CD4-positive, alpha-beta memory T cell (primary cell): ENCODE measurements at regions not wholly inside any gene's neighbourhood (a gene's known extent, or its start where the extent isn't known, plus 50 kb on each side); places are given as distances from the start of the nearest gene placed in this dataset.

Source experiments
- CTCF ChIA-PET: fragments of 350-600 bp; sonication (Branson Sonifier 250); formaldehyde crosslinking; loops from one replicate; lab custom pipeline; 2021; ENCODE audit warnings: inconsistent platforms; ENCODE audit not compliant: partially characterized antibody; lab: Charles Lee
- POLR2A ChIA-PET: fragments of 350-600 bp; sonication (Branson Sonifier 250); formaldehyde crosslinking; loops from one replicate; lab custom pipeline; 2021; ENCODE audit not compliant: partially characterized antibody; lab: Charles Lee
- DNase-seq, 5 donors: peaks; one replicate each; pipeline versions ENCODE4 v3.0.0 to v3.0.0-alpha.2; 2020 to 2022; ENCODE audit warnings: mixed read lengths in 1 of 5
- H3K27ac ChIP-seq: one replicate; pipeline ENCODE4 v1.7.0; 2013; ENCODE audit warnings: low read depth, low read length
- H3K27me3 ChIP-seq: 2 replicates; pipeline ENCODE4 v1.7.0; 2013; ENCODE audit warnings: mild to moderate bottlenecking, low read length, moderate library complexity; ENCODE audit not compliant: insufficient read depth
- H3K36me3 ChIP-seq: 2 replicates; pipeline ENCODE4 v1.7.0; 2013; ENCODE audit warnings: mild to moderate bottlenecking, low read length, moderate library complexity; ENCODE audit not compliant: insufficient read depth
- H3K4me1 ChIP-seq: 2 replicates; pipeline ENCODE4 v1.7.0; 2013; ENCODE audit warnings: mild to moderate bottlenecking, low read length, moderate library complexity; ENCODE audit not compliant: insufficient read depth
- H3K4me3 ChIP-seq, 2 donors: one replicate each; pipeline ENCODE4 v1.7.0; 2013; ENCODE audit warnings: low read length in 2 of 2, mild to moderate bottlenecking in 1 of 2
- H3K9me3 ChIP-seq, 2 donors: one replicate each; pipeline ENCODE4 v1.7.0; 2013; ENCODE audit warnings: low read length in 2 of 2, control low read depth in 1 of 2; ENCODE audit not compliant: control insufficient read depth in 1 of 2
- H3K27ac Mint-ChIP-seq, 7 donors: one replicate each; pipeline ENCODE4 v1.8.0; 2020 to 2021; ENCODE audit warnings: mixed read lengths in 7 of 7, mild to moderate bottlenecking in 6 of 7, inconsistent platforms in 3 of 7, moderate library complexity in 3 of 7
- H3K27me3 Mint-ChIP-seq, 2 donors: one replicate each; pipeline ENCODE4 v1.8.0; 2020 to 2021; ENCODE audit warnings: mixed read lengths in 2 of 2
- H3K36me3 Mint-ChIP-seq, 2 donors: one replicate each; pipeline ENCODE4 v1.8.0; 2020 to 2021; ENCODE audit warnings: mixed read lengths in 2 of 2, inconsistent platforms in 1 of 2, mild to moderate bottlenecking in 1 of 2
- H3K4me1 Mint-ChIP-seq, 4 donors: one replicate each; pipeline ENCODE4 v1.8.0; 2020 to 2021; ENCODE audit warnings: mixed read lengths in 4 of 4, mild to moderate bottlenecking in 1 of 4
- H3K4me3 Mint-ChIP-seq, 8 donors: one replicate each; pipeline ENCODE4 v1.8.0; 2020 to 2021; ENCODE audit warnings: mixed read lengths in 8 of 8, mild to moderate bottlenecking in 7 of 8, moderate library complexity in 6 of 8, inconsistent platforms in 3 of 8
- H3K9me3 Mint-ChIP-seq, 8 donors: one replicate each; pipeline ENCODE4 v1.8.0; 2020 to 2021; ENCODE audit warnings: mixed read lengths in 8 of 8, mild to moderate bottlenecking in 5 of 8, inconsistent platforms in 3 of 8, moderate library complexity in 1 of 8
- intact Hi-C: fragments of 100-400 bp; cut with micrococcal nuclease; formaldehyde crosslinking; loops from one replicate; pipeline ENCODE4 v1.15.1; 2023

- Mint-ChIP-seq H3K27me3 (peaks cover 0 to 4% of the 10 kb centered on the region in 2 donors), H3K9me3 (peaks cover 0 to 2% (median 0%) of the 10 kb centered on the region in 8 donors), H3K4me1 (no peaks in the 10 kb centered on the region), H3K4me3 (no peak overlapping the region), H3K27ac (no peak overlapping the region), H3K36me3 (no peaks in the 10 kb centered on the region)
- ChIA-PET CTCF (no interaction called here), POLR2A (no interaction called here)
- Histone ChIP-seq H3K27me3 (no peaks in the 10 kb centered on the region), H3K36me3 (no peaks in the 10 kb centered on the region), H3K4me3 (no peak overlapping the region), H3K4me1 (no peaks in the 10 kb centered on the region), H3K9me3 (no peaks in the 10 kb centered on the region), H3K27ac (no peak overlapping the region)
- no peak for DNase-seq
- intact Hi-C loops = no loop called here
Measured at GRCh38 chr13:73482556-73482955, 423.8 kb downstream of the KLF5 start.

- intact Hi-C loops = no loop called here
- no peaks in the 10 kb centered on the region for H3K36me3 Mint-ChIP-seq
- Histone ChIP-seq H3K27ac (no peak overlapping the region), H3K36me3 (no peaks in the 10 kb centered on the region), H3K27me3 (no peaks in the 10 kb centered on the region), H3K9me3 (no peaks in the 10 kb centered on the region), H3K4me1 (no peaks in the 10 kb centered on the region), H3K4me3 (no peak overlapping the region)
- no peaks in the 10 kb centered on the region for H3K4me1 Mint-ChIP-seq
- peaks cover 0 to 4% of the 10 kb centered on the region in 2 donors for H3K27me3 Mint-ChIP-seq
- DNase-seq = no peak
- H3K4me3 Mint-ChIP-seq = no peak overlapping the region
- CTCF ChIA-PET = no interaction called here
- peaks cover 0 to 2% (median 0%) of the 10 kb centered on the region in 8 donors for H3K9me3 Mint-ChIP-seq
- no peak overlapping the region for H3K27ac Mint-ChIP-seq
- POLR2A ChIA-PET = no interaction called here
Measured at GRCh38 chr13:73481886-73482445, 423.2 kb downstream of the KLF5 start.

- Histone ChIP-seq H3K27ac (no peak overlapping the region), H3K27me3 (no peaks in the 10 kb centered on the region), H3K4me1 (no peaks in the 10 kb centered on the region), H3K9me3 (no peaks in the 10 kb centered on the region), H3K4me3 (no peak overlapping the region), H3K36me3 (no peaks in the 10 kb centered on the region)
- H3K4me3 Mint-ChIP-seq = no peak overlapping the region
- H3K27me3 Mint-ChIP-seq = peaks cover 0 to 4% of the 10 kb centered on the region in 2 donors
- no peaks in the 10 kb centered on the region for H3K4me1 Mint-ChIP-seq
- H3K27ac Mint-ChIP-seq = no peak overlapping the region
- CTCF ChIA-PET = no interaction called here
- POLR2A ChIA-PET = no interaction called here
- H3K36me3 Mint-ChIP-seq = no peaks in the 10 kb centered on the region
- no peak for DNase-seq
- intact Hi-C loops = no loop called here
- peaks cover 0 to 2% (median 0%) of the 10 kb centered on the region in 8 donors for H3K9me3 Mint-ChIP-seq
Measured at GRCh38 chr13:73480779-73481559, 422.2 kb downstream of the KLF5 start.

DNA sequence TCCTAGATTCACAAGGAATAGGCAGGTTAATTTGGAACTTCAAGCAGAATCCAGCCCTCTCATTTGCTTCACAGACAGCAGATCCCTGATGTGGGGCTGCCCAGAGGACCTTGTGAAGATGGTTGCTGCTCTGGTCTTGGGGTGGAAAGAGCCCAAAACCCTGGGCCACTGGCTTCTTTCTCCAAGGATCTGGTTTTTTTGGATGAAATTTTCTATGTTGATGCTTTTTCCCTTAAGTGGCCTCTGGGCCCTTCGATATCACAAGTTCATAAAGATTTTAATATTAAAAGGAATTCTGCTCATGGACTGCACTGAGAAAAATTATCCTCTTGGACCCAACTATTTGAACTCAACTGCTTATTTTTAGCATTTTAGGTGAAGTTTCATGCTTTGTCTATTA is 421.1 kb downstream of the KLF5 start:
- Mint-ChIP-seq H3K27me3 (no peaks in the 10 kb centered on the region), H3K4me1 (no peaks in the 10 kb centered on the region), H3K9me3 (peaks cover 0 to 2% (median 0%) of the 10 kb centered on the region in 8 donors), H3K36me3 (no peaks in the 10 kb centered on the region), H3K4me3 (no peak overlapping the region), H3K27ac (no peak overlapping the region)
- Histone ChIP-seq H3K4me3 (no peak overlapping the region), H3K27ac (no peak overlapping the region), H3K9me3 (no peaks in the 10 kb centered on the region), H3K4me1 (no peaks in the 10 kb centered on the region), H3K27me3 (no peaks in the 10 kb centered on the region), H3K36me3 (no peaks in the 10 kb centered on the region)
- no peak for DNase-seq
- ChIA-PET POLR2A (no interaction called here), CTCF (no interaction called here)
- intact Hi-C loops = no loop called here

- Histone ChIP-seq H3K4me3 (no peak overlapping the region), H3K4me1 (no peaks in the 10 kb centered on the region), H3K27ac (no peak overlapping the region), H3K36me3 (no peaks in the 10 kb centered on the region), H3K27me3 (no peaks in the 10 kb centered on the region), H3K9me3 (no peaks in the 10 kb centered on the region)
- Mint-ChIP-seq H3K4me1 (no peaks in the 10 kb centered on the region), H3K27ac (no peak overlapping the region), H3K4me3 (no peak overlapping the region), H3K9me3 (peaks cover 0 to 2% (median 0%) of the 10 kb centered on the region in 8 donors), H3K27me3 (no peaks in the 10 kb centered on the region), H3K36me3 (no peaks in the 10 kb centered on the region)
- CTCF ChIA-PET = no interaction called here
- POLR2A ChIA-PET = no interaction called here
- intact Hi-C loops = no loop called here
- no peak for DNase-seq
Measured at GRCh38 chr13:73479351-73479750, 420.5 kb downstream of the KLF5 start.

GRCh38 chr13:73477441-73477840 is 418.6 kb downstream of the KLF5 start:
- CTCF ChIA-PET = no interaction called here
- Histone ChIP-seq H3K27me3 (no peaks in the 10 kb centered on the region), H3K4me3 (no peak overlapping the region), H3K4me1 (no peaks in the 10 kb centered on the region), H3K9me3 (no peaks in the 10 kb centered on the region), H3K27ac (no peak overlapping the region), H3K36me3 (no peaks in the 10 kb centered on the region)
- H3K9me3 Mint-ChIP-seq = no peaks in the 10 kb centered on the region
- no peak overlapping the region for H3K27ac Mint-ChIP-seq
- no peak for DNase-seq
- H3K4me3 Mint-ChIP-seq = no peak overlapping the region
- POLR2A ChIA-PET = no interaction called here
- no peaks in the 10 kb centered on the region for H3K4me1 Mint-ChIP-seq
- intact Hi-C loops = no loop called here
- no peaks in the 10 kb centered on the region for H3K36me3 Mint-ChIP-seq
- H3K27me3 Mint-ChIP-seq = no peaks in the 10 kb centered on the region

DNA sequence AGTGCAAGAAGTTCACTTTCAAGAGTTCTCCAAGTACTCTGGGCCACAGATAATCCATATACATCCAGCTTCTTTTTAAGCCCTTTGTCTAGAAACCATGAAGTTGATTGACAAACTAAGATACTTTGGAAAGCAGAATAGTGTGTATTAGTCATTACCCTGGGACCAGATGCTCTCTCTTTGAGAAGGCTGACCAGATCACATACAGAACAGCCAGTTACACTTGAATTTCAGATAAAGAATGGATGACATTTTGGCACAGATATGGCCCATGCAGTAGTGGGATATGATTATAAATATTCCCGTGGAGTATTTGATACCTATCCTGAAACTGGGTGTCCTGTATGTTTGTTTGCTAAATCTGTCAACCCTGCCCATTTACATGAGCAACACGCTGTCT is 414.2 kb downstream of the KLF5 start:
- Mint-ChIP-seq H3K27ac (no peak overlapping the region), H3K36me3 (no peaks in the 10 kb centered on the region), H3K4me1 (peaks cover 0 to 3% (median 1%) of the 10 kb centered on the region in 4 donors), H3K4me3 (no peak overlapping the region), H3K27me3 (no peaks in the 10 kb centered on the region), H3K9me3 (peaks cover 0 to 5% (median 0%) of the 10 kb centered on the region in 8 donors)
- H3K36me3 ChIP-seq = no peaks in the 10 kb centered on the region
- ChIA-PET CTCF (no interaction called here), POLR2A (no interaction called here)
- no peaks in the 10 kb centered on the region for H3K27me3 ChIP-seq
- no peaks in the 10 kb centered on the region for H3K9me3 ChIP-seq
- intact Hi-C loops = no loop called here
- no peak for DNase-seq
- no peaks in the 10 kb centered on the region for H3K4me1 ChIP-seq
- no peak overlapping the region for H3K4me3 ChIP-seq
- H3K27ac ChIP-seq = no peak overlapping the region
